AG04450 (cell line): ENCODE measurements at regions not wholly inside any gene's neighbourhood (a gene's known extent, or its start where the extent isn't known, plus 50 kb on each side); places are given as distances from the start of the nearest gene placed in this dataset.

Experiments used
- CTCF ChIA-PET: fragments of 300-600, 350-600 bp; formaldehyde crosslinking; extraction: SDS; loops from one replicate; lab custom pipeline; 2022; ENCODE audit warnings: antibody characterized with exemption, inconsistent platforms; lab: Charles Lee
- POLR2A ChIA-PET: fragments of 350-600 bp; formaldehyde crosslinking; extraction: SDS; loops from one replicate; lab custom pipeline; 2021; ENCODE audit warnings: antibody characterized with exemption, inconsistent platforms; lab: Yijun Ruan, JAX
- DNase-seq: peaks from one replicate; pipeline ENCODE4 v3.0.0-alpha.2; 2011; ENCODE audit warnings: low read depth, low spot score
- H3K27ac ChIP-seq: one replicate; pipeline ENCODE4 v1.5.1; 2012; ENCODE audit warnings: low read depth, low read length, control low read depth
- H3K27me3 ChIP-seq: one replicate; pipeline ENCODE4 v1.6.0; 2012; ENCODE audit warnings: low read length; ENCODE audit not compliant: control insufficient read depth, insufficient read depth
- H3K4me3 ChIP-seq: 2 replicates; pipeline ENCODE4 v1.5.1; 2011; ENCODE audit warnings: mild to moderate bottlenecking, low read depth, low read length, control low read depth
- H3K9me3 ChIP-seq: 2 replicates; pipeline ENCODE4 v1.5.1; 2012; ENCODE audit warnings: low read length; ENCODE audit not compliant: control insufficient read depth, insufficient read depth
- CTCF ChIP-seq: IDR thresholded peaks from 2 replicates; pipeline ENCODE4 v1.5.1; 2011; ENCODE audit warnings: low read depth, low read length, control low read depth, inconsistent platforms

DNA sequence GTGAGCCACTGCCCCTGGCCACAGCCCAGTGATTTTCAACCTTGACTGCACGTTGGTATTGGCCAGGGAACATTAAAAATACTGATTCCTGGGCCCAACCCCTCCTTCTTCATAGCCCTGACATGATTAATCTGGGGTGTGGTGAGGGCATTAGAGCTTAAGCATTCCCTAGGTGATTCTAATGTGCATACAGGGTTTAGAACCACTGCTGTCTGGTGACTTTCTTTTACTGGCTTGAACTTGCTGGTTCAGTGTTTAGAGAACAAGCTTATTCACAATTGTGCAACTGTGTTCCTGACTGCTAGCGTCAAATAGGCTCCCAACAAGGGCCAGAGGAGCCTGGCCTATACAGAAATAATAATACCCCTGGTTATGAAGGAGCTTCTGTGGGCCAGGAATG, 488.8 kb upstream of the CCDC196 start:
- H3K9me3 ChIP-seq: no peaks in the 10 kb centered on the region
- no peak overlapping the region for H3K27ac ChIP-seq
- no peak for DNase-seq
- CTCF ChIA-PET: no interaction called here
- POLR2A ChIA-PET: no interaction called here
- no peak overlapping the region for H3K4me3 ChIP-seq
- no peaks in the 10 kb centered on the region for H3K27me3 ChIP-seq
- no peak for TF ChIP-seq CTCF

DNA sequence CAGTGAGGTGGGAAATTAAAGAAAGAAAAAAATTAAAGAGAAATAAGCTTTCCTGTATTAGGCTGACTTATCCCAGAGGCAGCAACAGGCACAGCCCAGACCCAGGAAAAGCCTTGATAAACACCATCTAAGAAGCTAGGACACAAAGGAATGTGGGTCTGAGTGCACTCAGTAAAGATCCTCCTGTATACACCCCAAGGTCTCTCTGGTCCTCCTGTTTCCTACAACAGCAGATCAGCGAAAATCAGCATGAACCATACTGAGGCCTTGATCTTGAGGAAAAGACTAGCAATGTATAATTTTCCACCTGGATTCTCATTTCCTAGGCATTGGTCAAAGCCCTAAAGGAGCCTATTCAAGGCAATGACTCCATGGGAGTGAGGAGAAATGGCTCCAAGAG, 486.3 kb upstream of the CCDC196 start:
- POLR2A ChIA-PET: no interaction called here
- no peaks in the 10 kb centered on the region for H3K9me3 ChIP-seq
- no peaks in the 10 kb centered on the region for H3K27me3 ChIP-seq
- no peak overlapping the region for H3K27ac ChIP-seq
- DNase-seq: no peak
- CTCF ChIA-PET: no interaction called here
- H3K4me3 ChIP-seq: no peak overlapping the region
- no peak for TF ChIP-seq CTCF

GRCh38 chr14:66000766-66001165, 485.4 kb upstream of the CCDC196 start:
- Histone ChIP-seq H3K27ac (no peak overlapping the region), H3K4me3 (no peak overlapping the region), H3K9me3 (no peaks in the 10 kb centered on the region), H3K27me3 (no peaks in the 10 kb centered on the region)
- POLR2A ChIA-PET: no interaction called here
- DNase-seq: no peak
- TF ChIP-seq CTCF: no peak
- CTCF ChIA-PET: no interaction called here

- Histone ChIP-seq H3K4me3 (no peak overlapping the region), H3K9me3 (no peaks in the 10 kb centered on the region), H3K27me3 (no peaks in the 10 kb centered on the region), H3K27ac (no peak overlapping the region)
- DNase-seq: no peak
- ChIA-PET POLR2A (no interaction called here), CTCF (no interaction called here)
- TF ChIP-seq CTCF: no peak
Measured at GRCh38 chr14:66001356-66001755, 484.8 kb upstream of the CCDC196 start.

DNA sequence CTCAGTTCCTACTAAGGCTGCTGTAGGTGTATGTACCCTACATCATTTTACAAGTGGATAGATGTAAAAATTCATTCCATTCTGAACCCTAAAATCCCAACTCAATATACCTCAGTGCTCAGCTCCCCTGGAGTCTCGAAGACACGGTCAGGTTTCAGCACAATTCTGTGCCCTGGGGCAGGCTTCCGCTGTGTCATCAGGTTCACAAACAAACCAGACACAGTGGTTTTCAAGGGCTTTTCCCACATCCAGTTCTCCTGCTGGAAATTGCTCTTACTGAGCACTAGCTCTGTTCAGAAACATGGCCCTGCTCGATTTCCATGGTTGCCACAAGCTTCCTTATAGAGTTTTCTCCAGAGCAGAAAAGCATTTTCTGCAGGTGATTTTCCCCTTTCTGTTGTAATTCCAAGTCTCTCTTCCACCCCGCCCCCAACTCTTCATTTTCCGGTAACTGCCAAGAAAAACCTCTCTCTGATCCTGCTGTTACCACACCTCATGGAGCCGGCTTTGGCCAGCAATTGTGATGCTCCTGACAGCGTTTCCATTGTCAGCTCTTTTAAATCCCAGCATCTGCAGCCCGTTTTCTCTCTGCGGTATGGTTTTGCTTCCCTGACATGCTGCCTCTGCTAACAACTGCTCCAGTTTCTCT, 483.0 kb upstream of the CCDC196 start:
- TF ChIP-seq CTCF: no peak
- ChIA-PET POLR2A (no interaction called here), CTCF (no interaction called here)
- Histone ChIP-seq H3K27me3 (no peaks in the 10 kb centered on the region), H3K9me3 (no peaks in the 10 kb centered on the region), H3K4me3 (no peak overlapping the region), H3K27ac (no peak overlapping the region)
- no peak for DNase-seq
